ENCODE measurements at regions not wholly inside any gene's neighbourhood (a gene's known extent, or its start where the extent isn't known, plus 50 kb on each side); places are given as distances from the start of the nearest gene placed in this dataset.

GRCh38 chr11:10401696-10402392 is 53.2 kb upstream of the AMPD3 start:
- TF ChIP-seq CTCF (IDR thresholded peaks at IDR 0.05): no peak
- TF ChIP-seq POLR2AphosphoS5 (IDR thresholded peaks at IDR 0.05): no peak
- no peak for TF ChIP-seq POLR2A (IDR thresholded peaks at IDR 0.05; ENCODE audit: low read depth)
- TF ChIP-seq EP300 (IDR thresholded peaks at IDR 0.05): no peak
